Stimulated activated CD4-positive, alpha-beta T cell treated with anti-CD3 and anti-CD28 coated beads, Interleukin-1b, Interleukin-23, amount 100 ng/mL, for 48 hours (primary cell): ENCODE measurements at regions not wholly inside any gene's neighbourhood (a gene's known extent, or its start where the extent isn't known, plus 50 kb on each side); places are given as distances from the start of the nearest gene placed in this dataset.
"Not testable (repeated sequence)": the region's sequence is repeated elsewhere in the genome, so short reads cannot be mapped to it uniquely, and the experiment has no call there.

Experiments
- DNase-seq: peaks from one replicate; pipeline ENCODE4 v3.0.0-alpha.2; 2020

DNA sequence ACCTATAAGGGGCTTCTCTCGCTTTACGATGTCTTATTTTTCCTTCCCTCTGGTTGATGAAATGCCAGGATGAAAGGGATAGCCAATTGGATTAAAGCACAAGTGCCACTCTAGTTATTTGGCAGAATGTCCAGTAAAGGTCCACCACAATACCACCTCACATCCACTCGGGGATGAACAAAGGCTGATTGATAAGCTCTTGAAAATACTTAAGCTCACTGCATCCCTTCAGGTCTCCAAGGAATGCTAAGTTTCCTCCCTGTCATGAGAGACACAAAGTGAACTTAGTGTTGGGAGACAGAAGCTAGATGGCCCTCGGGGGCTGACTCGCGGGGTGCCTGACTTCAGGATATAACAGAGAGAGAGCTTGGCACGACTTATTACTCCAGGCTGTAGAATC is 185.9 kb upstream of the ZNF644 start:
- not testable (repeated sequence) for DNase-seq

DNA sequence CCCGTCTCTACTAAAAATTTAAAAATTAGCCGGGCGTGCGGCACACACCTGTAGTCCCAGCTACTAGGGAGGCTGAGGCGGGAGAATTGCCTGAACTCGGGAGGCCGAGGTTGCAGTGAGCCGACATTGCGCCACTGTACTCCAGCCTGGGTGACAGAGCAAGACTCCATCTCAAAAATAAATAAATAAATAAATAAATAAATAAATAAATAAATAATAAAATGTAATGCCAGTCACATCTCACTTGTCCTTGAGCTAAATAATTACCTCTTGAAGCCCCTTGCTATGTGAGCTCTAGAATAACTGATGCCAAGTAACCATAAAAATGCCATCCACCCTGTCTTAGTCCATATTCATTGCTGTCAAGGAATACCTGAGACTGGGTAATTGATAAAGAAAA is 182.3 kb upstream of the ZNF644 start:
- not testable (repeated sequence) for DNase-seq

DNA sequence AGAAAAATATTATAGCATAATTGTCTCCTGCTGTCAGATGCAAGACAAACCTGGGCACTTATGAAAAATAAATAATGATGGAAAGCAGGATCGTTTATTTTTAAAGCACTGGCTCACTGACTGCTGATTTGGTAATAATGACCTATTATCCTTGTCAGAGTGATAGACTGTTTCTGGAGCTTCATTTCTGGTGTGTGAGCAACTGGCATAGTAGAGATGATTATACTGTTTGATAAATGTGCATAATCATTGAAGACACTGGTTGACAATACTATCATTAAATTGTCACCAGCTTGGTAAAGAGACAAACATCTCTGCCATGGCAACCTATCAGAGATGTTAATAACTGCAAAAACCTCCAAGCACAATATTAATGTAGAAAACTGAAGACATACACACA is 179.9 kb upstream of the ZNF644 start:
- no peak for DNase-seq

DNA sequence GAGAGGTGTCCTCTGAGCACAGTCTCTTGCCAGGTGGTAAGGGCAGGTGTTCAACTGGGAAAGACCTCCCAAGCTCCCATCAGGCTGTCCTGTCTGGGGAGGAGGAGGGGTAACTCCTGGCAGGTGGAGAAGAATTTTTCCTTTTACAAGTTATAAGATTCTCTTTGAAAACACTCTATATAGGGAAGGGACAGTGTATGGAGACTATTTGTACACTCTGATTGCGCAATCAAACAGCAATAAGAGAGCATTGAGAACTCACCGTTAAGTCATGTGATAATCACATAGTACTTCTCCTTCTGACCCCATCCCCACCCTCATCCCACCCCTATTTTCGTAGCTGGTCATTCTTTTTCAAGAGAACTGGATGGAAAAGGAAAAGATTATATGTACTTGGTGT is 179.3 kb upstream of the ZNF644 start:
- DNase-seq, result no peak

- no peak for DNase-seq
These were observed 178.8 kb upstream of the ZNF644 start for GRCh38 chr1:91200675-91201074.

DNA sequence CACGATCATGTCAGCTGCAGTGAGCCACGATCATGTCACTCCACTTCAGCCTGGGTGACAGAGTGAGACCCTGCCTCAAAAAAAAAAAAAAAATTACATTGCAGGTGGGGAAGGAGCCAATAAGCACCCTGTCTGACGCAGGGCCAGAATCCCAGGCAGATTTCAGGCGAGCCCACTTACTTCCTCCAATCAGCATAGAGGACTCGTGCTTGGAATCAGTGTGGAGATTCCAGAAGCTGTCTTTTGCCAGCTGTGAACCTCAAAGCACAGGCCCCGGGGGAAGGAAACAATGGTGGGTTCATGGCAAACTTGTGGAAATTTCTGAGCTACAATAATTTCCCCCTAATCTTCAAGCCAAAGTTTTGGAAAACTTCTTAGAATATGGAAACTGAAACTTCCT is 178.2 kb upstream of the ZNF644 start:
- no peak for DNase-seq

DNA sequence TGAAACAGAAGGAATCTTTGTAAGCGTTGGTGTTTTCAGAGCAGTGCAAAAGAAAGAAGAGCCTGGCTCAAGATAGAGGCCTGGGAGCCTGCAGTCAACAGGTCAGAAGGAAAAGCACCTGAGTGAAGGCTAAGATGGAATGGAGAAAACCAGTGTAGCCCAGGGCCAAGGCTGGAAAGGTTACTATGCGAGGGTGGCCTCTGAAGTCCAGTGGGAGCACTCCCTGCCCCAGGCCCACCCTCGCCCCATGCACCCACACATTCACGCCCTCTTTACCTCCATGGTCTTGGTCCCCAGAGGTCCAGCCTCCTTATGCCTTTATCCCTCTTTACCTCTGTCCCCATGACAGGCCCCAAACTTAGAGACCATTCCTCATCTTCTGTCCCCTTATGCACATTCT is 169.2 kb upstream of the ZNF644 start:
- no peak for DNase-seq

DNA sequence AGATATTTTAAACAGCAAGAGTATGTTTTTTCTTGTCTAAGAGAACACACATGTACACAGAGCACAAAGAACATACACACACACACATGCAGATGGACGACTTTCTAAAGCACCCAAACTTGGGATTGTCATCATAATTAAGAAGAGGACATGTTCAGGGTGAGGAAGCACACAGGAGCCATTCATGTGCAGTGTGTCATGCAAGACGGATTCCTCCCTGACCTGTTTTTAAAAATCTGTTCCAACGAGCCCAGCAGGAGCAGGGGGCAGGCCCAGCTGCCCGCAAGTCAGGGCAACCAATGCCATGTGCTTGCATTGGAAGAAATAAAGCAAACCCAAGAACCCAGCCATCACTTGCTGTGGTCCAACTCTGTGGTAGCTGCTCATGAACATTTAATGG is 167.3 kb upstream of the ZNF644 start:
- no peak for DNase-seq

DNA sequence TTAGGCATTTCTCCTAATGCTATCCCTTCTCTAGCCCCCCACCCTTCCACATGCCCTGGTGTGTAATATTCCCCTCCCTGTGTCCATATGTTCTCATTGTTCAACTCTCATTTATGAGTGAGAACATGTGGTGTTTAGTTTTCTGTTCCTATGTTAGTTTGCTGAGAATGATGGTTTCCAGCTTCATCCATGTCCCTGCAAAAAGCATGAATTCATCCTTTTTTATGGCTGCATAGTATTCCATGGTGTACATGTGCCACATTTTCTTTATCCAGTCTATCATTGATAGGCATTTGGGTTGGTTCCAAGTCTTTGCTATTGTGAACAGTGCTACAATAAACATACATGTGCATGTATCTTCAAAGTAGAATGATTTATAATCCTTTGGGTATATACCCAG is 161.0 kb upstream of the ZNF644 start:
- DNase-seq, result not testable (repeated sequence)

DNA sequence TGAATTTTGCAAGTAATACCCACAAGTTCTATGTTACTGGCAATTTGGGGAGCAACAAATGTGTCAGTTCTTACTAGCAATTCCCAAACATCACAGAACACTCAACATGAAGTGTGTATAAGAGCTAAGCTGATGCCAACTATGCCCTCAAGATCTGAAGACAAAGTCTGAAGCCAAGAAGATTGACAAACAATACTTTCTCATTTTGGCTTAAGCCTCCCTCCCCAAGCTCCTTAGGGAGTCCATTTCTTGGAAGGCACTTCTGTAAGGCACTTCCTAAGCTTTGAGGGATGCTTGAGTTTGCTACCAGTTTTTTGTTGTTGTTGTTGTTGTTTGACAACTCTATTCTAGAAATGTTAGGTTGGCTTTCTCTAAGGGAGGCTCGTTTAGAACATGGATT is 154.4 kb upstream of the ZNF644 start:
- no peak for DNase-seq

GRCh38 chr1:91174734-91175133 is 152.9 kb upstream of the ZNF644 start:
- no peak for DNase-seq

DNA sequence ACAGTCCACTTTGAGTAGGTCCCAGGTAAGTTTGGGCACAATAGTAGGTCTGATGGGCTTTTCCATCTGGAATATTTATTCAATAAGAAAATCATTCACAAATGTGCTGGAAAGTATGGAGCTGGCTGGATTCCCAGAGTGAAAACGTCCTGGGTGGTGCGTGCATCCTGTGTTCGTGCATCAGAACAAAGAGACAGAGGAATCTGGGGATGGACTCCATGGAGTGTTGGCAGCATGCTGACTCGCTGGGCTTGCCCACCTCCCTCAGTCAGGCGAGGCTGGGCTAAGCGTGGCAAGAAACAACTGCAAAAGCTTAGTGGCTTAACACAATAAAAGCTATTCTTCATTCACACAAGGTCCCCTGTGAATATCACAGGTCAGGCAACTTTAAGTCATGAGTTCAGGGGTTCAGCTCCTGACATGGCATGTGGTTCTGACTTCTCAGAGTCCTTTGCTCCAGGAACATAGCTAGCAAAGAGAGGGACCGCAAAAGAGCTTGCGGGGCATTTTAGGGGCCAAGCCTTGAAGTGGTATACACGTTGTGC is 151.6 kb upstream of the ZNF644 start:
- no peak for DNase-seq

- DNase-seq, result no peak
These were observed 150.7 kb upstream of the ZNF644 start for GRCh38 chr1:91172541-91172940.

DNA sequence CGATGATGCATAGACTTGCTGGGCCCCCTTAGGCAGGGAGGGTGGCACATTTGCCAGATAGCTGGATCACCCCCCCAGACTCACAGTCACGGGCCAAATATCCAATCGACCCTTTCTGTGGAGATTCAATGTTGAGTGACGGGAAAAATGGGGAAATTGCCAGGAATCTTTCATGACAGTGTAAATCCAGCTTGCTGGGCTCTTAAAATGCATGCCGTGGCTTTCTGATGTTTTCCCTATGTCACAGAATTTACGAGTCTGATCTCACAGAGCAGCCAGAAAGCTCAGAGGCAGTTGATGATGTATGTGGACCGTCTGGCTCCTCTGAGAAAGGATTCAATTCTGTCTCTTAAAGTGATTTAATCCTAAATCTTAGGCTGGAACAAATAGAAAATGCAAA is 150.1 kb upstream of the ZNF644 start:
- no peak for DNase-seq

DNA sequence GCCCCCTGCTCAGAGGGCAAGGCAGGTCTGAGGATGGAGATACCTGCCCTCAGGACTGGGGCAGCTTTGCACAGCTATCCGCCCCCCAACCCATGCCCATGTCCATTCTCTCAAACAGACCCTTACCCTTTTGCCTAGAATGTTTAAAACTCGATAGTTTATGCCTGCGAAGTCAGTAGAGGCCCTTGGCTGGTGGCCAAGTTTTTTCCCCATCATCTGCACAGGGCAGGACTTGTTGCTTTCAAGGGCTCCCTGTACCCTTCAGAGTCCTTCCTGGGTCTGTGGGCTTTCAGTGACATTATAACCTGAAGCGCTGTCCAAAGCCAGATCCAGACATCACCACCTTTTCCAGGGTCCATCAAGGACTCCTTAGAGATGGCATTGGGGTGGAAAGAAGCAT is 148.7 kb upstream of the ZNF644 start:
- DNase-seq, result no peak

DNA sequence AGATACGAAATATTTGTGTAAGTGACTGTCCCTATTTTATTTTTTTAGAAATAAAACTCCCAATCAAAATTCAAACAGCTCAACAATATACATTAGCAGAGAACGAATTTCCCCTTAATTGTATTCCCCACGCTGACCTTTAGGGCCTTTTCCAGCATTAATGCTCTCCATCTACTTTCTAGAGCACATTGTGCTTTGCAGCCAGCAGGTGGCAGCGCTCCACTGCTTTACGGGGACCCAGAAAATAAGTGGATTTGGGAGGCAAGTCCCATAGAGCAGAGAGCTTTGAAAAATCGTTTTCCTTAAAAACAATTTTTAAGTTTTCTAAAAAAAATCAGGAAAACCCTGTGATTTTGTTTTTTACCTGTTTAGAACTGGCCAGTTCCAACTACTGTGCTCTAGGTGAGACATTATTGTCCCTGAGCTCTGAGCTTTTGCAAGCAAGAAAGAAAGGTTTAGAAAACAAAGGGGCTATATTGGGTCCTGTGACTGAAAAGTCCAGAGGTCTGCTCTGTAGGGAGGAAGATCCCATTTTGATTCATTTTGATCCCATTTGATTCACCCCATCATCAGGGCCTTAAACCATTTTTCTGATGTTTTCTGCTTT is 144.4 kb upstream of the ZNF644 start:
- peak; percentile 17 for DNase-seq

- DNase-seq, result peak; percentile 71
These were observed 143.3 kb upstream of the ZNF644 start for GRCh38 chr1:91165033-91165654.

- DNase-seq, result no peak
These were observed 140.8 kb upstream of the ZNF644 start for GRCh38 chr1:91162613-91163012.

- DNase-seq, result no peak
These were observed 139.9 kb upstream of the ZNF644 start for GRCh38 chr1:91161749-91162148.

GRCh38 chr1:91161166-91161565 is 139.3 kb upstream of the ZNF644 start:
- DNase-seq, result no peak

DNA sequence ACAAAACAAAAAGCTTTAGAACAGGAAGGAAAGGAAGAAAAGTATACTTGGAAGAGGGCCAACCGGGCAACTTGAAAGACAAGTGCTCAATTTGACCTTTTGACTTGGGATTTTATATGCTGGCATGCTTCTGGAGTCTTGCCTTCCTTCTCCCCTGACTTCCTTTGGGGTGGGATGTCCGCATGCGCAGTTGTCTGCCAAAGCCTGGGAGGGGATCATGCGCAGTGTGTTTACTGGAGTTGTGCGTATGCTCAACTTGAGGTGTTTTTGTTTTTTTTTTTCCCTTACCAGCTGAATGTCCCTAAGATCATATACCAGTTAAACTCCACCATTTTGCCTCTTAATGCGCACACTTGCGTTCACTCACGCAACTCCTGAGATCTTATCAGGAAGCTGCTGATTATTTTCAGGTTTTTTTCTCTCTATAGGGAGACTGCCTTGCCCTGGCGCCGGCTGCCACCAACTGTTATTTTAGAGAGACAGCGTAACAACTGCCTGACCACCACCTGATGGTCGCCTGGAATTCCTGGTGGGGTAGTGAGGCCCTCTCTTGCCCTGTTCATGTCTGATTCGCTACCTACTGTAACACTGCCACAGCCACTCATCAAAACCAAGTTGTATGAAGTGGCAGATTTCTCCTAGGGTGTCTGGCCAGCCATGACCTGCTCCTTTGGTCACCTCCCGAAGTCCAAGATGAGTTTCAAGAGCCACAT is 138.7 kb upstream of the ZNF644 start:
- no peak for DNase-seq

GRCh38 chr1:91153341-91153740 is 131.5 kb upstream of the ZNF644 start:
- no peak for DNase-seq

- DNase-seq, result no peak
These were observed 130.5 kb upstream of the ZNF644 start for GRCh38 chr1:91152331-91152730.

GRCh38 chr1:91151702-91152101 is 129.9 kb upstream of the ZNF644 start:
- no peak for DNase-seq
